A549 (cell line): ENCODE measurements at regions not wholly inside any gene's neighbourhood (a gene's known extent, or its start where the extent isn't known, plus 50 kb on each side); places are given as distances from the start of the nearest gene placed in this dataset.

Experiments
- ATAC-seq, 2 experiments: fragments of 200-7000 bp in 1 of 2; fragments of >200 bp in 1 of 2; cut with Nextera tagmentation in 1 of 2; cut with Tn5 transposase in 1 of 2; 3 replicates each; pipeline versions ENCODE4 v1.8.0 to v1.9.1; 2018 to 2020; ENCODE audit warnings: mild to moderate bottlenecking in 1 of 2, moderate library complexity in 1 of 2
- CTCF ChIA-PET: fragments of 300-600 bp; sonication (Branson Sonifier 250); formaldehyde crosslinking; extraction: SDS; loops from one replicate; lab custom pipeline; 2021; ENCODE audit warnings: antibody characterized with exemption, inconsistent platforms; lab: Yijun Ruan, JAX
- POLR2A ChIA-PET: fragments of 350-600 bp; formaldehyde crosslinking; extraction: SDS; loops from one replicate; lab custom pipeline; 2021; ENCODE audit warnings: antibody characterized with exemption, inconsistent platforms; lab: Yijun Ruan, JAX
- DNase-seq, 2 experiments: peaks; one replicate each; pipeline versions ENCODE4 v3.0.0 to v3.0.0-alpha.2; 2011 to 2016; ENCODE audit warnings: low read depth in 1 of 2, low spot score in 1 of 2
- FAIRE-seq: peaks from 2 replicates; lab custom pipeline; 2011; peaks lifted over from hg19 to GRCh38; lab: Jason Lieb, UNC
- H3K27ac ChIP-seq, 2 experiments: fragments of >200 bp; sonication (Bioruptor Twin); formaldehyde crosslinking; 3 replicates each; pipeline ENCODE4 v1.5.1; 2016 to 2017
- H3K4me1 ChIP-seq: fragments of >200 bp; sonication (Bioruptor Twin); formaldehyde crosslinking; 3 replicates; pipeline ENCODE4 v1.6.1; 2016
- H3K4me2 ChIP-seq: fragments of >200 bp; sonication (Bioruptor Twin); formaldehyde crosslinking; 3 replicates; pipeline ENCODE4 v1.6.1; 2016
- H3K4me3 ChIP-seq: fragments of >200 bp; sonication (Bioruptor Twin); formaldehyde crosslinking; 3 replicates; pipeline ENCODE4 v1.5.1; 2016
- H3K9me3 ChIP-seq: fragments of >200 bp; sonication (Bioruptor Twin); formaldehyde crosslinking; 3 replicates; pipeline ENCODE4 v1.6.1; 2016
- BCL3 ChIP-seq: fragments of >200 bp; sonication (Bioruptor Twin); formaldehyde crosslinking; IDR thresholded peaks from 3 replicates; pipeline ENCODE4 v1.6.1; 2016
- CBX2 ChIP-seq: fragments of 200-600 bp; sonication (generic); IDR thresholded peaks from 2 replicates; pipeline ENCODE4 v1.6.1; 2016; ENCODE audit warnings: low read depth, mild to moderate bottlenecking, borderline replicate concordance
- CEBPB ChIP-seq, 2 experiments: fragments of >200 bp in 1 of 2; sonication (Bioruptor Twin) in 1 of 2; formaldehyde crosslinking in 1 of 2; IDR thresholded peaks; 2 replicates each; pipeline ENCODE4 v1.6.1; 2012 to 2016
- CHD2 ChIP-seq: fragments of 150-350 bp; IDR thresholded peaks from 2 replicates; pipeline ENCODE4 v1.6.1; 2014; ENCODE audit warnings: low read length; ENCODE audit not compliant: partially characterized antibody
- ELK1 ChIP-seq: fragments of 150-350 bp; IDR thresholded peaks from 2 replicates; pipeline ENCODE4 v1.6.1; 2014; ENCODE audit warnings: low read depth, mild to moderate bottlenecking, low read length
- EP300 ChIP-seq, 2 experiments: fragments of >200 bp; sonication (Bioruptor Twin); formaldehyde crosslinking; IDR thresholded peaks; 2 replicates in 1 of 2; 3 replicates in 1 of 2; pipeline ENCODE4 v1.6.1; 2016 to 2017
- FOSB ChIP-seq: fragments of 250-450 bp; sonication (Bioruptor Pico); IDR thresholded peaks from 2 replicates; pipeline ENCODE4 v1.5.0; 2020; ENCODE audit warnings: mild to moderate bottlenecking, moderate library complexity
- FOXS1 ChIP-seq: fragments of 250-450 bp; sonication (Bioruptor Pico); IDR thresholded peaks from 2 replicates; pipeline ENCODE4 v1.5.0; 2020; ENCODE audit warnings: mild to moderate bottlenecking, moderate library complexity
- HDAC2 ChIP-seq: fragments of 200-600 bp; sonication (generic); IDR thresholded peaks from 2 replicates; pipeline ENCODE4 v1.6.1; 2016
- HEYL ChIP-seq: fragments of 250-450 bp; sonication (Bioruptor Pico); IDR thresholded peaks from 2 replicates; pipeline ENCODE4 v1.8.0; 2021; ENCODE audit warnings: mild to moderate bottlenecking, moderate library complexity
- JUN ChIP-seq, 2 experiments: fragments of >200 bp; sonication (Bioruptor Twin); formaldehyde crosslinking; IDR thresholded peaks; 2 replicates in 1 of 2; 3 replicates in 1 of 2; pipeline ENCODE4 v1.6.1; 2016 to 2017
- JUNB ChIP-seq: fragments of >200 bp; sonication (Bioruptor Twin); formaldehyde crosslinking; IDR thresholded peaks from 2 replicates; pipeline ENCODE4 v1.6.1; 2016
- KDM5A ChIP-seq: fragments of 200-600 bp; sonication (generic); IDR thresholded peaks from 2 replicates; pipeline ENCODE4 v1.6.1; 2016; ENCODE audit warnings: antibody characterized with exemption, mild to moderate bottlenecking
- MAFK ChIP-seq: fragments of 450-650 bp; IDR thresholded peaks from 2 replicates; pipeline ENCODE4 v1.6.1; 2014; ENCODE audit not compliant: partially characterized antibody
- MAZ ChIP-seq: fragments of 150-350 bp; IDR thresholded peaks from 2 replicates; pipeline ENCODE4 v1.6.1; 2014; ENCODE audit warnings: antibody characterized with exemption, low read depth, low read length, borderline replicate concordance
- RAD21 ChIP-seq, 2 experiments: fragments of >200 bp in 1 of 2; sonication (Bioruptor Twin) in 1 of 2; formaldehyde crosslinking in 1 of 2; IDR thresholded peaks in 1 of 2; conservative IDR thresholded peaks in 1 of 2; 2 replicates in 1 of 2; 3 replicates in 1 of 2; pipeline ENCODE4 v1.6.1; 2012 to 2018; ENCODE audit warnings: inconsistent platforms in 1 of 2
- RARB ChIP-seq: fragments of 250-450 bp; sonication (Bioruptor Pico); IDR thresholded peaks from 2 replicates; pipeline ENCODE4 v1.8.0; 2021; ENCODE audit warnings: mild to moderate bottlenecking, moderate library complexity
- RCOR1 ChIP-seq: fragments of 150-350 bp; IDR thresholded peaks from 2 replicates; pipeline ENCODE4 v1.6.1; 2014; ENCODE audit warnings: antibody characterized with exemption, low read length, low read depth
- RNF2 ChIP-seq: fragments of 200-600 bp; sonication (generic); IDR thresholded peaks from 2 replicates; pipeline ENCODE4 v1.6.1; 2016; ENCODE audit warnings: low read depth, mild to moderate bottlenecking, antibody characterized with exemption, moderate library complexity, borderline replicate concordance
- TFCP2L1 ChIP-seq: fragments of 250-450 bp; sonication (Bioruptor Pico); IDR thresholded peaks from 2 replicates; pipeline ENCODE4 v1.5.0; 2021; ENCODE audit warnings: mild to moderate bottlenecking
- ZC3H11A ChIP-seq: fragments of 450-650 bp; IDR thresholded peaks from 2 replicates; pipeline ENCODE4 v1.6.1; 2014; ENCODE audit warnings: antibody characterized with exemption, mild to moderate bottlenecking
- ZFP36 ChIP-seq: fragments of 450-650 bp; IDR thresholded peaks from 2 replicates; pipeline ENCODE4 v1.6.1; 2014; ENCODE audit warnings: borderline replicate concordance; ENCODE audit not compliant: partially characterized antibody
- ZNF302 ChIP-seq: fragments of 250-450 bp; sonication (Bioruptor Pico); IDR thresholded peaks from 2 replicates; pipeline ENCODE4 v1.9.0; 2021; ENCODE audit warnings: inconsistent platforms, mild to moderate bottlenecking, moderate library complexity
- WGBS: methylation state at CpG from one replicate; pipeline ENCODE4 v1.1.6; 2017; ENCODE audit errors: missing lambda C conversion rate; 5-methylcytosine and 5-hydroxymethylcytosine counted together
- TF ChIP-seq, protein P1 (sequence below): IDR thresholded peaks from 2 replicates; pipeline ENCODE4 v1.6.1; 2012; ENCODE audit warnings: low read depth, borderline replicate concordance
- TF ChIP-seq, protein P2 (sequence below): fragments of 450-650 bp; IDR thresholded peaks from 2 replicates; pipeline ENCODE4 v1.6.1; 2014; ENCODE audit warnings: antibody characterized with exemption

- H3K4me3 ChIP-seq, result no peak overlapping the region
- no peak overlapping the region for H3K27ac ChIP-seq
- H3K9me3 ChIP-seq, result no peaks in the 10 kb centered on the region
- WGBS, result 35% methylated on average over 1 of the region's 1 CpG
- POLR2A ChIA-PET, result no interaction called here
- TF ChIP-seq RAD21 (conservative IDR thresholded peaks at IDR 0.05 in 1 of 2, IDR thresholded peaks at IDR 0.05 in 1 of 2) (no peak), ZC3H11A (no peak), ELK1 (no peak), TFCP2L1 (no peak), ZNF302 (no peak), JUNB (no peak), CHD2 (no peak), FOXS1 (CRISPR knock-in tag) (no peak), CBX2 (no peak), RARB (CRISPR knock-in tag) (no peak)
- TF ChIP-seq, protein P1, sequence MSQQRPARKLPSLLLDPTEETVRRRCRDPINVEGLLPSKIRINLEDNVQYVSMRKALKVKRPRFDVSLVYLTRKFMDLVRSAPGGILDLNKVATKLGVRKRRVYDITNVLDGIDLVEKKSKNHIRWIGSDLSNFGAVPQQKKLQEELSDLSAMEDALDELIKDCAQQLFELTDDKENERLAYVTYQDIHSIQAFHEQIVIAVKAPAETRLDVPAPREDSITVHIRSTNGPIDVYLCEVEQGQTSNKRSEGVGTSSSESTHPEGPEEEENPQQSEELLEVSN, result no peak
- TF ChIP-seq, protein P2, sequence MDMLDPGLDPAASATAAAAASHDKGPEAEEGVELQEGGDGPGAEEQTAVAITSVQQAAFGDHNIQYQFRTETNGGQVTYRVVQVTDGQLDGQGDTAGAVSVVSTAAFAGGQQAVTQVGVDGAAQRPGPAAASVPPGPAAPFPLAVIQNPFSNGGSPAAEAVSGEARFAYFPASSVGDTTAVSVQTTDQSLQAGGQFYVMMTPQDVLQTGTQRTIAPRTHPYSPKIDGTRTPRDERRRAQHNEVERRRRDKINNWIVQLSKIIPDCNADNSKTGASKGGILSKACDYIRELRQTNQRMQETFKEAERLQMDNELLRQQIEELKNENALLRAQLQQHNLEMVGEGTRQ, result no peak
- DNase-seq, result no peak
- CTCF ChIA-PET, result no interaction called here
- FAIRE-seq, result no peak
- ATAC-seq, result no peak
- no peaks in the 10 kb centered on the region for H3K4me1 ChIP-seq
- no peak overlapping the region for H3K4me2 ChIP-seq
Measured at GRCh38 chr6:74657931-74658330, 547.9 kb downstream of the COL12A1 start.

- no peak for ATAC-seq
- WGBS, result 44% methylated on average over 2 of the region's 2 CpGs
- CTCF ChIA-PET, result no interaction called here
- POLR2A ChIA-PET, result no interaction called here
- Histone ChIP-seq H3K4me3 (no peak overlapping the region), H3K4me2 (no peak overlapping the region), H3K4me1 (no peaks in the 10 kb centered on the region), H3K27ac (no peak overlapping the region), H3K9me3 (no peaks in the 10 kb centered on the region)
- no peak for FAIRE-seq
- no peak for DNase-seq
- TF ChIP-seq BCL3 (no peak), MAFK (no peak), HDAC2 (no peak), KDM5A (no peak), ELK1 (no peak), ZFP36 (no peak), EP300 (IDR thresholded peaks at IDR 0.05) (no peak), HEYL (CRISPR knock-in tag) (no peak), MAZ (no peak)
Measured at GRCh38 chr6:74657011-74657410, 548.8 kb downstream of the COL12A1 start.

DNA sequence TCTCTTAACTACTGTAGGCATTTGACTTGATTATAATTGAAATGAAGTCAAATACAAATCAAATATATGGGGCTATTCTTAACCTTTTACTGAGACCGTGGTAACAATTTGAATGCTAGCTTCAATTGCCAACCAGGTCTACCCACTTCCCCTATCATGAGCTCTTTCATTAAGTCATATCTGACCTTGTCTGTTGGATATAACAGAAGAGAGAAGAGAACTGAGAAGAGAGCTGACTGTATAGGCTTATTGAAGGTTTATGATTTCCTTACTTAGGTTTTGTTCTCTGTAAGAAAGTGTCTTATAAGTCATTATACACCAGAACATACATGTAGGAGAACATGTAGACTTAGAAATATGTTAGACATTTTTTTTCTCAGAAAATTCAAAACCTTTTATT is 549.4 kb downstream of the COL12A1 start:
- H3K4me3 ChIP-seq, result no peak overlapping the region
- 59% methylated on average over 1 of the region's 1 CpG for WGBS
- no peak for FAIRE-seq
- H3K9me3 ChIP-seq, result no peaks in the 10 kb centered on the region
- ChIA-PET CTCF (no interaction called here), POLR2A (no interaction called here)
- no peak for DNase-seq
- no peak for TF ChIP-seq JUN (IDR thresholded peaks at IDR 0.05)
- no peak for TF ChIP-seq FOSB (CRISPR knock-in tag)
- no peak for TF ChIP-seq RCOR1
- TF ChIP-seq HDAC2, result no peak
- no peak for TF ChIP-seq RNF2
- no peak for TF ChIP-seq CEBPB (IDR thresholded peaks at IDR 0.05)
- TF ChIP-seq FOXS1 (CRISPR knock-in tag), result no peak
- TF ChIP-seq BCL3, result no peak
- TF ChIP-seq MAZ, result no peak
- H3K4me2 ChIP-seq, result no peak overlapping the region
- no peak for ATAC-seq
- H3K27ac ChIP-seq, result no peak overlapping the region
- no peaks in the 10 kb centered on the region for H3K4me1 ChIP-seq
